ENCODE measurements at regions not wholly inside any gene's neighbourhood (a gene's known extent, or its start where the extent isn't known, plus 50 kb on each side); places are given as distances from the start of the nearest gene placed in this dataset.
A peak's percentile ranks its signal among the peaks of the same experiment; 100 is the strongest.

DNA sequence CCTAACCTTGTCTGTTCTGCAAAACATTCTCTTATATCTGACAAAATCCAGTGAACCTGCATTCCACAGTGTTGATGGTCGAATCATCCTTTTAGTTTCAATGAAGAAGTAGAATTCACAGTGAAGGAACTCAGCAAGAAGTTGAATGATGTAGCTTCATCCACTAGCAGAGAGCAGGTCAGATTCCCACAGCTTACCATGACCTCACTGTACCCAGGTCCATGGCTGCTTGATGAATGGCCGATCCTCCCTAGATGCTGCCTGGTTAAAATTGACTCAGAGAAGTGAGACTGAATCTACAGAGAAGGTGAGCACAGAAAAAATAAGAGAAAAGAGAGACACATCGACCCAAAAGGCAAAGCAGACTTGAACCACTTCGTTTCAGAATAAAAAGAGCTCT is 906.0 kb upstream of the CHAC2 start:
- H3K27me3 ChIP-seq (ENCODE audit: control insufficient read depth, insufficient read depth, low read length): no peaks in the 10 kb centered on the region
- H3K79me2 ChIP-seq: no peaks in the 10 kb centered on the region
- no peak overlapping the region for H3K9ac ChIP-seq
- no peaks in the 10 kb centered on the region for H3K9me3 ChIP-seq (ENCODE audit: control insufficient read depth, low read length)
- TF ChIP-seq, protein P1, sequence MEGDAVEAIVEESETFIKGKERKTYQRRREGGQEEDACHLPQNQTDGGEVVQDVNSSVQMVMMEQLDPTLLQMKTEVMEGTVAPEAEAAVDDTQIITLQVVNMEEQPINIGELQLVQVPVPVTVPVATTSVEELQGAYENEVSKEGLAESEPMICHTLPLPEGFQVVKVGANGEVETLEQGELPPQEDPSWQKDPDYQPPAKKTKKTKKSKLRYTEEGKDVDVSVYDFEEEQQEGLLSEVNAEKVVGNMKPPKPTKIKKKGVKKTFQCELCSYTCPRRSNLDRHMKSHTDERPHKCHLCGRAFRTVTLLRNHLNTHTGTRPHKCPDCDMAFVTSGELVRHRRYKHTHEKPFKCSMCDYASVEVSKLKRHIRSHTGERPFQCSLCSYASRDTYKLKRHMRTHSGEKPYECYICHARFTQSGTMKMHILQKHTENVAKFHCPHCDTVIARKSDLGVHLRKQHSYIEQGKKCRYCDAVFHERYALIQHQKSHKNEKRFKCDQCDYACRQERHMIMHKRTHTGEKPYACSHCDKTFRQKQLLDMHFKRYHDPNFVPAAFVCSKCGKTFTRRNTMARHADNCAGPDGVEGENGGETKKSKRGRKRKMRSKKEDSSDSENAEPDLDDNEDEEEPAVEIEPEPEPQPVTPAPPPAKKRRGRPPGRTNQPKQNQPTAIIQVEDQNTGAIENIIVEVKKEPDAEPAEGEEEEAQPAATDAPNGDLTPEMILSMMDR (IDR thresholded peaks at IDR 0.05): no peak
- H3K4me3 ChIP-seq (ENCODE audit: low read depth, low read length): no peak overlapping the region
- H2AFZ ChIP-seq: peak overlapping the region; percentile 3
- H3K36me3 ChIP-seq (ENCODE audit: control insufficient read depth, insufficient read depth, low read length): no peaks in the 10 kb centered on the region
- H3K27ac ChIP-seq: no peak overlapping the region
- no peaks in the 10 kb centered on the region for H3K4me1 ChIP-seq
- H3K4me2 ChIP-seq (ENCODE audit: low read length): no peak overlapping the region

DNA sequence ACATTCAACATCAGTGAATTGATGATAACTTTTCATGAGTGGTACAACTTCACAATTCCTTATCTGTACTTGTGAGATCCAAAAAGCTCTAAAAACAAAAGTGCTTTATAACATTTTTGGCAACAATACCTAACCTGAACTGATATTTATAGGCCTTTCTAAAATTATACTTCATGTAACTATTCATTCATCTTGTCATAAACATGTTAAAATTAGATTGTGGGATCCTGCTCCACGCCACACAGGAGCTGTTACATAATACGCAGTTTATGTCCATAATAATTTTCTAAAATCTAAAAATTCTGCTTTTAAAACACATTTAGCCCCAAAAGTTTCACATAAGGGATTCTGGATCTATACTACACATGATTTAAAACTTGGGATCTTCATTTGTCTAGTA is 908.5 kb upstream of the CHAC2 start:
- H3K27me3 ChIP-seq (ENCODE audit: control insufficient read depth, insufficient read depth, low read length): no peaks in the 10 kb centered on the region
- H3K9me3 ChIP-seq (ENCODE audit: control insufficient read depth, low read length): no peaks in the 10 kb centered on the region
- no peaks in the 10 kb centered on the region for H3K79me2 ChIP-seq
- no peaks in the 10 kb centered on the region for H3K36me3 ChIP-seq (ENCODE audit: control insufficient read depth, insufficient read depth, low read length)
- no peak overlapping the region for H3K27ac ChIP-seq
- TF ChIP-seq, protein P1 (IDR thresholded peaks at IDR 0.05): no peak
- H3K4me1 ChIP-seq: no peaks in the 10 kb centered on the region
- no peak overlapping the region for H3K4me3 ChIP-seq (ENCODE audit: low read depth, low read length)
- no peak overlapping the region for H3K9ac ChIP-seq
- H2AFZ ChIP-seq: no peak overlapping the region
- no peak overlapping the region for H3K4me2 ChIP-seq (ENCODE audit: low read length)

DNA sequence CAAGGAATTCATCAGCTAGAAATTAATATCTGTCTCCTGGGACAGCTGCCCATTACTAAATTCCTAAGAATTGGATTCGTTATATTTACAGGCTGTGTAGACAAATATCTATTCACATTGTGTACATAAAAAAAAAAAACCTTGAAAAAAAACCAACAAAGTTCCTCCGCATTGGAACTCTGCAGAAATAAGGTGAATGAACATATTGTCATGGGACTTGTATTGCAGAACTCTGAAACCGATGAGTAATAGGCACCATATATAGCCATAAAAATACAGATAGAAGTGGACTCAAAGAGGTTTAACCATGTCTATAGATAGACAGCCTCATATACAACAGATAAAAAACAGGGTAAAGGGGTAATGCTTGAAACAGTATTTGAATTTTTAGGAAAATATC is 909.9 kb upstream of the CHAC2 start:
- Histone ChIP-seq H3K9me3 (ENCODE audit: control insufficient read depth, low read length) (no peaks in the 10 kb centered on the region), H2AFZ (no peak overlapping the region), H3K4me2 (ENCODE audit: low read length) (no peak overlapping the region), H3K27ac (no peak overlapping the region), H3K9ac (no peak overlapping the region), H3K79me2 (no peaks in the 10 kb centered on the region), H3K4me3 (ENCODE audit: low read depth, low read length) (no peak overlapping the region), H3K27me3 (ENCODE audit: control insufficient read depth, insufficient read depth, low read length) (no peaks in the 10 kb centered on the region), H3K36me3 (ENCODE audit: control insufficient read depth, insufficient read depth, low read length) (no peaks in the 10 kb centered on the region), H3K4me1 (no peaks in the 10 kb centered on the region)
- TF ChIP-seq, protein P1 (IDR thresholded peaks at IDR 0.05): no peak

DNA sequence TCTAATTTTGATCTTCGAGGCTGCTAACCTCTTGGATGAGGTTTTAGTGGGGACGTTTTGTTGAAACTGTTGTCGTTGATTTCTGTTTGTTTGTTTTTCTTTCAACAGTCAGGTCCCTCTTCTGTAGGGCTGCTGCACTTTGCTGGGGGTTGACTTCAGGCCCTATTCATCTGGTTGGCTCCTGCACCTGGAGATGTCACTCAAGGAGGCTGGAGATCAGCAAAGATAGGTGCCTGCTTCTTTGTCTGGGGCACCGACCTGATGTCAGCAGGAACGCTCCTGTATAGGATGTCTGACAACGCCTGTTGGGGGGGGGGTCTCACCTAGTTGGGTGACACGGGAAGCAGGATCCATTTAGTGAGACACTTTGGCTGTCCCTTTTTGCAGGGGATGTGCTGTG is 915.6 kb upstream of the CHAC2 start:
- Histone ChIP-seq H3K27ac (no peak overlapping the region), H3K4me3 (ENCODE audit: low read depth, low read length) (no peak overlapping the region), H3K27me3 (ENCODE audit: control insufficient read depth, insufficient read depth, low read length) (no peaks in the 10 kb centered on the region), H3K79me2 (no peaks in the 10 kb centered on the region), H3K36me3 (ENCODE audit: control insufficient read depth, insufficient read depth, low read length) (no peaks in the 10 kb centered on the region), H3K4me1 (no peaks in the 10 kb centered on the region), H3K9ac (no peak overlapping the region), H2AFZ (no peak overlapping the region), H3K9me3 (ENCODE audit: control insufficient read depth, low read length) (no peaks in the 10 kb centered on the region), H3K4me2 (ENCODE audit: low read length) (no peak overlapping the region)
- TF ChIP-seq, protein P1 (IDR thresholded peaks at IDR 0.05): no peak

DNA sequence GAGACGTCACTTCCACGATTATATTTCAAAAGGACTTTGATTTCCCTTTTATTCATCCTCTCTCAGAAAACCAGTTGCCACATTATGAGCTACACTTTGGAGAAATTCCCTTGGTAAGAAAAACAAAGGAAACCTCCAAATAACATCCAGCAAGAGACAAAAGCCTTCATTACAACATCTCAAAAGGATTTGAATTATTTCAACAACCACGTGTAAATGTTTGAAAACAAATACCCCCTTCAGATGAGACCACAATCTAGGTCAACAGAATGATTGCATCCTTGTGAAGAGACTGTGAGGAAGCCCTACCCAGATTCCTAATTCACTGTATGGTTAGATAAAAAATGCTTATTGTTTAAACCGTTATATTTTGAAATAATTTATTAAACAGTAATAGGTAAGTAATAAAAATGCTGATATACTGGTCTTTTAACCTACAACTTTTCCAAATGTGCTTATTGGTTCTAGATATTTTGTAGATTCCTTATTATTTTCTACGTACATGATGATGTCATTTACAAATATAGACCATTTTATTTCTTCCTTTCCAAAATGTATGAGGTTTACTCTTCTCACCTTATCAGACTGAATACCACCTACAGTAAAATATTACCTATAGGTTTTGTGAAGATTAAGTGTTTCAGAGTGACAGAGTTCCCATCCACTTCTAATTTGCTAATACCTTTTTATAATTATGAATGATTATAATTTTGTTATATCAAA is 922.7 kb upstream of the CHAC2 start:
- H3K4me2 ChIP-seq (ENCODE audit: low read length): no peak overlapping the region
- TF ChIP-seq, protein P1 (IDR thresholded peaks at IDR 0.05): no peak
- H3K4me1 ChIP-seq: no peaks in the 10 kb centered on the region
- no peak overlapping the region for H3K9ac ChIP-seq
- no peaks in the 10 kb centered on the region for H3K27me3 ChIP-seq (ENCODE audit: control insufficient read depth, insufficient read depth, low read length)
- H3K4me3 ChIP-seq (ENCODE audit: low read depth, low read length): no peak overlapping the region
- H3K9me3 ChIP-seq (ENCODE audit: control insufficient read depth, low read length): no peaks in the 10 kb centered on the region
- no peaks in the 10 kb centered on the region for H3K79me2 ChIP-seq
- no peaks in the 10 kb centered on the region for H3K36me3 ChIP-seq (ENCODE audit: control insufficient read depth, insufficient read depth, low read length)
- no peak overlapping the region for H3K27ac ChIP-seq
- H2AFZ ChIP-seq: no peak overlapping the region

Measured in parathyroid adenoma (tissue), 2 donors.